COR-L47 (cell line): ENCODE measurements at regions not wholly inside any gene's neighbourhood (a gene's known extent, or its start where the extent isn't known, plus 50 kb on each side); places are given as distances from the start of the nearest gene placed in this dataset.

Experiments
- DNase-seq: peaks from one replicate; lab custom pipeline; 2025; lab: John Stamatoyannopoulos, UW

GRCh38 chr4:38189445-38189844, 229.2 kb downstream of the PTTG2 start:
- DNase-seq: no peak

- DNase-seq: no peak
Measured at GRCh38 chr4:38190717-38191178, 230.6 kb downstream of the PTTG2 start.

- no peak for DNase-seq
Measured at GRCh38 chr4:38192516-38192915, 232.3 kb downstream of the PTTG2 start.

- no peak for DNase-seq
Measured at GRCh38 chr4:38193236-38193863, 233.2 kb downstream of the PTTG2 start.

- DNase-seq: no peak
Measured at GRCh38 chr4:38194047-38194602, 233.9 kb downstream of the PTTG2 start.

- DNase-seq: no peak
Measured at GRCh38 chr4:38195486-38195885, 235.3 kb downstream of the PTTG2 start.

- no peak for DNase-seq
Measured at GRCh38 chr4:38195911-38196310, 235.7 kb downstream of the PTTG2 start.

- no peak for DNase-seq
Measured at GRCh38 chr4:38202242-38202641, 242.0 kb downstream of the PTTG2 start.

GRCh38 chr4:38203609-38204008, 243.4 kb downstream of the PTTG2 start:
- DNase-seq: no peak

- DNase-seq: no peak
Measured at GRCh38 chr4:38204339-38205035, 244.3 kb downstream of the PTTG2 start.

GRCh38 chr4:38205261-38205660, 245.1 kb downstream of the PTTG2 start:
- no peak for DNase-seq

GRCh38 chr4:38207110-38207457, 246.9 kb downstream of the PTTG2 start:
- DNase-seq: no peak

GRCh38 chr4:38209654-38210053, 249.5 kb downstream of the PTTG2 start:
- DNase-seq: no peak

- no peak for DNase-seq
Measured at GRCh38 chr4:38210396-38211114, 250.4 kb downstream of the PTTG2 start.

- no peak for DNase-seq
Measured at GRCh38 chr4:38211885-38212284, 251.7 kb downstream of the PTTG2 start.

GRCh38 chr4:38213083-38213805, 253.0 kb downstream of the PTTG2 start:
- no peak for DNase-seq

GRCh38 chr4:38222892-38223291, 262.7 kb downstream of the PTTG2 start:
- no peak for DNase-seq

GRCh38 chr4:38223306-38223705, 263.1 kb downstream of the PTTG2 start:
- no peak for DNase-seq

GRCh38 chr4:38223782-38224236, 263.6 kb downstream of the PTTG2 start:
- no peak for DNase-seq

GRCh38 chr4:38224850-38225249, 264.7 kb downstream of the PTTG2 start:
- no peak for DNase-seq

GRCh38 chr4:38226170-38226569, 266.0 kb downstream of the PTTG2 start:
- no peak for DNase-seq
